ENCODE measurements at regions not wholly inside any gene's neighbourhood (a gene's known extent, or its start where the extent isn't known, plus 50 kb on each side); places are given as distances from the start of the nearest gene placed in this dataset.

GRCh38 chr5:133773247-133774202 lies 161.2 kb upstream of the FSTL4 start:
- TF ChIP-seq POLR2A (IDR thresholded peaks at IDR 0.05) (no peak), CTCF (IDR thresholded peaks at IDR 0.05) (no peak)

Data from tibial nerve (tissue), 3 donors.